ENCODE measurements at regions not wholly inside any gene's neighbourhood (a gene's known extent, or its start where the extent isn't known, plus 50 kb on each side); places are given as distances from the start of the nearest gene placed in this dataset.
A peak's percentile ranks its signal among the peaks of the same experiment; 100 is the strongest.
"Not testable (repeated sequence)": the region's sequence is repeated elsewhere in the genome, so short reads cannot be mapped to it uniquely, and the experiment has no call there.

DNA sequence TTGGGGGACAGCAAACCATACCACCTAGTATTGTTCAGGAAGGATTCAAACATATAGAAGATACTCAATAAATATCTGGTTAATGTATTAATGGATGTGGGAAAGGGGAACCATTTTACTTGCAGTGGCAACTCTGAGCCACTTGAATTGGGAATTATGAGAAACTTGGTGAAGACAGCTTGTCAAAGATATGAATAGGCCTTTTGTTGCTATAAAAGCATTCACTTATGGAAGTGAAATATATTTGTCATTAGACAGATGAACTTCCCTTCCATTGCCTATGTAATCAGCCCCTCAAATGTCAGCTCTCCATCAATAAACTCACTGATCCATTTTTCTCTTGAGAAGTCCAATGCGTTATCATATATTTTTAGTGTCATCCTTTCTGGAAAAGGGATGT lies 56.1 kb downstream of the GPR85 start:
- Histone ChIP-seq H3K9me3 (ENCODE audit: control insufficient read depth, low read depth, low read length) (no peaks in the 10 kb centered on the region), H3K4me3 (ENCODE audit: low read length) (no peak overlapping the region), H3K27ac (ENCODE audit: low read length) (no peak overlapping the region), H3K36me3 (ENCODE audit: control insufficient read depth, insufficient read depth, low read length) (no peaks in the 10 kb centered on the region), H3K4me1 (ENCODE audit: control insufficient read depth, insufficient read depth, low read length) (no peaks in the 10 kb centered on the region), H3K27me3 (ENCODE audit: control insufficient read depth, insufficient read depth, low read length) (no peaks in the 10 kb centered on the region)
- DNase-seq, result no peak
- WGBS (ENCODE audit: insufficient coverage, low lambda C conversion rate), result no CpG with 5 or more reads among the region's 1 CpG

DNA sequence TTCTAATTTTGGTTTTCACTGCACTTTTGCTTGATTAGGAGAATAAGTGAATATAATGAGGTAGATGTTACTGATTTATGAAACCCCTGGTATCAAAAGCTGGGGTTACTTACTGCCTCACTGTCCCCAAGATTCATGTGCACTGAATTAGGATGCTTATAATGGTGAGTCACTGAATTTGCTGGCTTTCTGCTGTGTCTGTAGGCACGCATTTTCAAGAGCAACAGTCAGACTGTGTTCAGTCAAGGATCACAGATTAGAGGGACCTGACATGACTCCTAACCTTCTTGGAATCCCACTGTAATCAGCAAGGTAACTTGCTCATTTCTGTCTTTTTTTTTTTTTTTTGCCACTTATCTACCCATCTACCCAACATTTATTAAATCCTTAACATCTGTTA lies 59.7 kb downstream of the GPR85 start:
- Histone ChIP-seq H3K4me3 (ENCODE audit: low read length) (no peak overlapping the region), H3K27me3 (ENCODE audit: control insufficient read depth, insufficient read depth, low read length) (no peaks in the 10 kb centered on the region), H3K4me1 (ENCODE audit: control insufficient read depth, insufficient read depth, low read length) (no peaks in the 10 kb centered on the region), H3K27ac (ENCODE audit: low read length) (no peak overlapping the region), H3K36me3 (ENCODE audit: control insufficient read depth, insufficient read depth, low read length) (no peaks in the 10 kb centered on the region), H3K9me3 (ENCODE audit: control insufficient read depth, low read depth, low read length) (no peaks in the 10 kb centered on the region)
- WGBS (ENCODE audit: insufficient coverage, low lambda C conversion rate), result 100% methylated on average over 1 of the region's 1 CpG
- DNase-seq, result no peak

DNA sequence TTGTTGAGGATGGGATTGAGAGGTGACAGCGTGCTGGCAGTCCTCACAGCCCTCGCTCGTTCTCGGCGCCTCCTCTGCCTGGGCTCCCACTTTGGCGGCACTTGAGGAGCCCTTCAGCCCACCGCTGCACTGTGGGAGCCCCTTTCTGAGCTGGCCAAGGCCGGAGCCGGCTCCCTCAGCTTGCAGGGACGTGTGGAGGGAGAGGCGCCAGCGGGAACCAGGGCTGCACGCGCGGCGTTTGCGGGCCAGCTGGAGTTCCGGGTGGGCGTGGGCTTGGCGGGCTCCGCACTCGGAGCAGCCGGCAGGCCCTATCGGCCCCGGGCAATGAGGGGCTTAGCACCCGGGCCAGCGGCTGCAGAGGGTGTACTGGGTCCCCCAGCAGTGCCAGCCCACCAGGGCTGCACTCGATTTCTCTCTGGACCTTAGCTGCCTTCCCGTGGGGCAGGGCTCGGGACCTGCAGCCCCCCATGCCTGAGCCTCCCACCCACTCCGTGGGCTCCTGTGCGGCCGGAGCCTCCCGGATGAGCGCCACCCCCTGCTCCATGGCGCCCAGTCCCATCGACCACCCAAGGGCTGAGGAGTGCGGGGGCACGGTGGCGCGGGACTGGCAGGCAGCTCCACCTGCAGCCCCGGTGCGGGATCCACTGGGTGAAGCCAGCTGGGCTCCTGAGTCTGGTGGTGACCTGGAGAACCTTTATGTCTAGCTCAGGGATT lies 69.3 kb downstream of the GPR85 start:
- not testable (repeated sequence) for H3K4me1 ChIP-seq (ENCODE audit: control insufficient read depth, insufficient read depth, low read length); H3K9me3 ChIP-seq (ENCODE audit: control insufficient read depth, low read depth, low read length); H3K27ac ChIP-seq (ENCODE audit: low read length); H3K4me3 ChIP-seq (ENCODE audit: low read length); H3K27me3 ChIP-seq (ENCODE audit: control insufficient read depth, insufficient read depth, low read length); DNase-seq; H3K36me3 ChIP-seq (ENCODE audit: control insufficient read depth, insufficient read depth, low read length)
- no CpG with 5 or more reads among the region's 43 CpGs for WGBS (ENCODE audit: insufficient coverage, low lambda C conversion rate)

DNA sequence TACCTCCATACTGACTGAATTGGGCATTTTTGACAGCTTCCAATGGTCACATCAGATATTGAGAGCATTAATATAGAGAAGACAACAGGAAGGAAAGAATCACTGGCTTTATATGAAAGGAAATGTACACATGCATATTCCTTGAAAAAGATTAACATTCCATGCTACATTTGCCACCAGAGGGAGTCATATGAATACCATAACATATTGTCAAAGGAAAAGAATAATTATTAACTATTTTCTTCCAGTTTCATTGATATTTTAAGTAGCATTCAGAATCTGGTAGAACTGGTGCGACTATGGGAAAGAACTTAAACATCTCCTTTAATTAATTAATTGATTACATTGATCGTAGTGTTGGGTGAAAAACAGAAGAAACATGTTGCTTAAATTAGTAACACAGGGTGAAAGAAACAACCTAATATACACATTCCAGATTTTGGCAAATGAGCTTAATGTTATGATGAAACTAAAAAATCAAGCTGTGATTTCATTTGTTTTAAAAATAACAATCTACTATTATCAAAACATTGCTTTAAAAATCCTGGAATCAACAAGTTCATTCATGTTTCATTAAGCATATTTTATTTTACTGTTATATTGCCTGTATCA lies 71.5 kb downstream of the GPR85 start:
- DNase-seq, result peak in 1 of 2 donors; percentile 16
- peaks cover 3% of the 10 kb centered on the region for H3K9me3 ChIP-seq (ENCODE audit: control insufficient read depth, low read depth, low read length)
- no peak overlapping the region for H3K4me3 ChIP-seq (ENCODE audit: low read length)
- no peaks in the 10 kb centered on the region for H3K4me1 ChIP-seq (ENCODE audit: control insufficient read depth, insufficient read depth, low read length)
- 37% methylated on average over 2 of the region's 2 CpGs for WGBS (ENCODE audit: insufficient coverage, low lambda C conversion rate)
- H3K36me3 ChIP-seq (ENCODE audit: control insufficient read depth, insufficient read depth, low read length), result no peaks in the 10 kb centered on the region
- H3K27me3 ChIP-seq (ENCODE audit: control insufficient read depth, insufficient read depth, low read length), result no peaks in the 10 kb centered on the region
- H3K27ac ChIP-seq (ENCODE audit: low read length), result no peak overlapping the region

DNA sequence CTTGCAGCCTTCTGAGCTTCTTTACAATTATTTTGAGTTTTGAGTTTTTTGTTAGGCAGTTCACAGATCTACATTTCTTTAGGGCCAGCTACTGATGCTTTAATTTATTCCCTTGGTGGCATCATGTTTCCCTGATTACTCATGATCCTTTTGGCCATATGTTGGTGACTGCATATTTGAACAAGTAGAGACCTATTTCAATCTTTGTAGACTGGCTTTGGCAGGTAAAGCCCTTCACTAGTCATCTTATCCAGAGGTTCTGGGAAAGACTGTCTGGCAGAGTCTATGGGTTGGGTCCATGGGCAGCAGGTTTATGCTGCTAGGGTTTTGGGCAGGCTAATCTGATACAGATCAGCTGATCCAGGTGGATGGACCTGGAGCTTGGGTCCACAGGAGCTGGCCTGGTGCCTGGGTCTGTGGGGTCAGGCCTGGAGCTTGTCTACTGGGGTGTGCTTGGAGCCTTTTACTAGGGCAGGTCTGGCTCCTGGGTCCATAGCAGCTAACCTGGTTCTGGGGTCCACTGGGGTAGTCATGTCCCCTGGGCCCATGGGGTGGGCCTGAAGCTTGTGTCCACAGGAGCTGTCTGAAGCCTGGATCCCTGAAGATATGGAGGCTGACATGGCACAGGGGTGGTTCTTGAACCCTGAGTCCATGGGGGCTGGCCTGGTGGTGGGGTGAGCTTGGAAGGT lies 72.7 kb downstream of the GPR85 start:
- Histone ChIP-seq H3K4me3 (ENCODE audit: low read length) (no peak overlapping the region), H3K27me3 (ENCODE audit: control insufficient read depth, insufficient read depth, low read length) (no peaks in the 10 kb centered on the region), H3K4me1 (ENCODE audit: control insufficient read depth, insufficient read depth, low read length) (no peaks in the 10 kb centered on the region), H3K27ac (ENCODE audit: low read length) (no peak overlapping the region), H3K9me3 (ENCODE audit: control insufficient read depth, low read depth, low read length) (peaks cover 3% of the 10 kb centered on the region), H3K36me3 (ENCODE audit: control insufficient read depth, insufficient read depth, low read length) (no peaks in the 10 kb centered on the region)
- DNase-seq, result peak in 1 of 2 donors; percentile 3

DNA sequence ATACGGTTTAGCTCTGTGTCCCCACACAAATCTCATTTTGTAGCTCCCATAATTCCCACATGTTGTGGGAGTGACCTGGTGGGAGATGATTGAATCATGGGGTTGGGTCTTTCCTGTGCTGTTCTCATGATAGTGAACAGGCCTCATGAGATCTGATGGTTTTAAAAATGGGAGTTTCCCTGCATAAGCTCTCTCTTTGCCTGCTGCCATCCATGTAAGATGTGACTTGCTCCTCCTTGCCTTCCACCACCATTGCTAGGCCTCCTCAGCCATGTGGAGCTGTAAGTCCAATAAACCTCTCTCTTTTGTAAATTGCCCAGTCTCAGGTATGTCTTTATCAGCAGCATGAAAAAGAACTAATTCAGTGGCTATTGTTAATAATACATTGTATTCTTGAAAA lies 73.8 kb downstream of the GPR85 start:
- H3K36me3 ChIP-seq (ENCODE audit: control insufficient read depth, insufficient read depth, low read length); H3K9me3 ChIP-seq (ENCODE audit: control insufficient read depth, low read depth, low read length); DNase-seq; H3K27ac ChIP-seq (ENCODE audit: low read length); H3K27me3 ChIP-seq (ENCODE audit: control insufficient read depth, insufficient read depth, low read length); H3K4me3 ChIP-seq (ENCODE audit: low read length); H3K4me1 ChIP-seq (ENCODE audit: control insufficient read depth, insufficient read depth, low read length): not testable (repeated sequence)
- WGBS (ENCODE audit: insufficient coverage, low lambda C conversion rate), result no CpG with 5 or more reads among the region's 1 CpG

DNA sequence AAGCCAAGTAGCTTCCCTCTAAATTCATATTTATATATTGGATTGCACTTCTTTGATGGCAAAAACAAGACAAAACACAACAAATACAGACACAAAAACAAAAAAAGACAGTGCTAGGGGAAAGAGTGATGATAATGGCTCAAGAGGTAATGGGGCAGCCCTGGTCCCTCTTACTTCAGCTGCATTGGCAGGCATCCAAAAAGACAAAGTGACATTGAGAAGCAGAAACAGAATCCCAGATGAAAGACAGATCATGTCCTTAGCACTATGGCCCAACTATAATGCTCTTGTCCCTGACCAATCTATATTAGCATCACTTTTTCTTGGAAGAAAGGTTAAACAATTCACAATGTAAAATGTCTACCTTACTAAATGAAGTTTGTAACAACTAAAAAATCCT lies 76.2 kb downstream of the GPR85 start:
- no peak overlapping the region for H3K4me3 ChIP-seq (ENCODE audit: low read length)
- no peaks in the 10 kb centered on the region for H3K4me1 ChIP-seq (ENCODE audit: control insufficient read depth, insufficient read depth, low read length)
- H3K27me3 ChIP-seq (ENCODE audit: control insufficient read depth, insufficient read depth, low read length), result no peaks in the 10 kb centered on the region
- no peak for DNase-seq
- H3K9me3 ChIP-seq (ENCODE audit: control insufficient read depth, low read depth, low read length), result no peaks in the 10 kb centered on the region
- H3K27ac ChIP-seq (ENCODE audit: low read length), result no peak overlapping the region
- H3K36me3 ChIP-seq (ENCODE audit: control insufficient read depth, insufficient read depth, low read length), result no peaks in the 10 kb centered on the region

DNA sequence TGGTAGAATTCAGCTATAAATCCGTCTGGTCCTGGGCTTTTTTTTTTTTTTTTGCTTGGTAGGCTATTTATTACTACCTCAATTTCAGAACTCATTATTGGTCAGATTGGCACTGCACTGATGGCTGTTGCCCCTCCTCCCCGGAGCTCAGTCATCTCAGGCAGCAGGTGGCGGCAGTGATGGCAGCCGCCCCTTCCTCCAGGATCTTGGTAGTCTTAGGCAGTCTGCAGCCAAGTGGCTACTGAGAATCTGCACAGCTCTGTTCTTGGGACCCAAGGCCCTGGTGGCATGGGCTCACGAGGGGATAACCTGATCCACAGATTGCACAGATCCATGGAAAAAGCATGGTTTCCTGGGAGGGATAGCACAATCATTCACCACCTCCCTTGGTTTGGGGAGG lies 77.9 kb downstream of the GPR85 start:
- H3K4me3 ChIP-seq (ENCODE audit: low read length), result no peak overlapping the region
- 100% methylated on average over 1 of the region's 5 CpGs for WGBS (ENCODE audit: insufficient coverage, low lambda C conversion rate)
- DNase-seq, result no peak
- no peaks in the 10 kb centered on the region for H3K9me3 ChIP-seq (ENCODE audit: control insufficient read depth, low read depth, low read length)
- H3K27ac ChIP-seq (ENCODE audit: low read length), result no peak overlapping the region
- no peaks in the 10 kb centered on the region for H3K4me1 ChIP-seq (ENCODE audit: control insufficient read depth, insufficient read depth, low read length)
- H3K27me3 ChIP-seq (ENCODE audit: control insufficient read depth, insufficient read depth, low read length), result no peaks in the 10 kb centered on the region
- H3K36me3 ChIP-seq (ENCODE audit: control insufficient read depth, insufficient read depth, low read length), result no peaks in the 10 kb centered on the region

DNA sequence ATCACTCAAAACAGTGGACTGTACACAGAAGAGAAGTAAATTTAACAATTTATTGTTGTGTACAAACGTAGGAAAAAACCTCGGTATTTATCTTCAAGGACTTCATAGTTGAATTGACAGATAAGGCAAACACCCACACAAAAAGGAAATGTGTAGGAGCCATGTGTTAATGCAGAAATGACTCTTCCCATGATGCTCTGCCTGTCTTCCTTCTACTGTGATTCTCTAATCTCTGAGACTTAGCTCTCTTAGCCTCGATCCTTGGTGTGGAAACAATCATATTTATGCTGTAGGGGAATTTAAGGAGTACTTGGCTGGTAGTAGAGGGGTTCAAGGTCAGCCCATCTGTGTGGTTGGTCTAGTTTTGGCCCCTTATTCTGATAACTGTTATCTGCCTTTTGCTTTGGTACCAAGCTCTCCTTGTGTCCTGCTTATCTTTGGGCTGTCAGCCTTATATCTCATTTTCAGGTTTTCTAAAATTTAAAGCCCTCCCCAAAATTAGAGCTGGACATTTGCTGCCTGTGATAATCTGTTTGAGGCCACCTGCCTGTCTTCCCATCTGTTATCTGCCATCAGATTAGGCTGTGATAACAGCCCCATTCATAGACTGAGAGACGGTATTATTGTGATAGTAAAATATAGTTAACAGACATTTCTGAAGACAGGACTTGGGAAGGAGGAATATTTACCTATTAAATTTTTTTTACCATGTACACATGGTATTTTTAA lies 81.7 kb downstream of the GPR85 start:
- no peaks in the 10 kb centered on the region for H3K36me3 ChIP-seq (ENCODE audit: control insufficient read depth, insufficient read depth, low read length)
- no peak overlapping the region for H3K27ac ChIP-seq (ENCODE audit: low read length)
- H3K4me1 ChIP-seq (ENCODE audit: control insufficient read depth, insufficient read depth, low read length), result no peaks in the 10 kb centered on the region
- H3K4me3 ChIP-seq (ENCODE audit: low read length), result no peak overlapping the region
- H3K9me3 ChIP-seq (ENCODE audit: control insufficient read depth, low read depth, low read length), result no peaks in the 10 kb centered on the region
- WGBS (ENCODE audit: insufficient coverage, low lambda C conversion rate), result no CpG with 5 or more reads among the region's 4 CpGs
- DNase-seq, result no peak
- no peaks in the 10 kb centered on the region for H3K27me3 ChIP-seq (ENCODE audit: control insufficient read depth, insufficient read depth, low read length)

DNA sequence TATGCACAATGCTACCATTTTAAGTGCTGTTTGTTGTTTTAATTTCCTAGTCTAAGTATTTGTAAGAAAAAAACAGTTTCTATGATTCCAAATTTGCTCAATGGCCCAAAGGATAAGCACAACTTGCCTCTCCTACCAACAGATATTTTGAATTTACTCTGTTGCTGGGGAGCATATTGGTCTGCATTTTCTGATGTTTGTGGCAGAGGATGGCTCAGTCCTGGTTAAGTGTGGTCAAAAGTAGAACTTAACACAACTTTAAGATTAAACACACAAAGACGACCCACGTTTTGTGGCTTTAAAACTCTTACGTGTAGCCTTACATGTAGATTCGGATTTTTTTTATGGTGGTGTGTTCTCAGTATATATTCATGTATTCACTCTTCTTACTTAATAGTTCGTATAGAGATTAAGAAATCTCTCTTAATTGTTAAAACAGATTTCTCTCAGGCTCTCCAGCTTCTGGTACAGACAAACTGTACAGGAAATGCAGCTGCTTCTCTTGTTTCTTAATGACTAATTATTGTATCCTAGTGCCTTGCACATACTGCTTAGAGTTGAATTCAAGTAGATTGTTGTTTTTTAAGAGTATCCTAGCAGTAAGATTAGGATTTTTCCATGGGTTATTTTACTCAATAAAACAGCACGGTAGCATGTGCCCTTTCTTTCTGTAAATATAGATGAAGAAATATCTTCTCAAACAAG lies 86.2 kb downstream of the GPR85 start:
- Histone ChIP-seq H3K36me3 (ENCODE audit: control insufficient read depth, insufficient read depth, low read length) (no peaks in the 10 kb centered on the region), H3K4me3 (ENCODE audit: low read length) (no peak overlapping the region), H3K27me3 (ENCODE audit: control insufficient read depth, insufficient read depth, low read length) (no peaks in the 10 kb centered on the region), H3K27ac (ENCODE audit: low read length) (no peak overlapping the region), H3K4me1 (ENCODE audit: control insufficient read depth, insufficient read depth, low read length) (no peaks in the 10 kb centered on the region), H3K9me3 (ENCODE audit: control insufficient read depth, low read depth, low read length) (no peaks in the 10 kb centered on the region)
- DNase-seq, result no peak
- 50% methylated on average over 1 of the region's 6 CpGs for WGBS (ENCODE audit: insufficient coverage, low lambda C conversion rate)

Data from large intestine (tissue), 3 donors.